CD4-positive, alpha-beta T cell treated with Interleukin-15 for 4 hours (primary cell): ENCODE measurements at regions not wholly inside any gene's neighbourhood (a gene's known extent, or its start where the extent isn't known, plus 50 kb on each side); places are given as distances from the start of the nearest gene placed in this dataset.

ENCODE experiments used
- DNase-seq: peaks from one replicate; pipeline ENCODE4 v3.0.0-alpha.2; 2020; ENCODE audit warnings: low spot score

DNA sequence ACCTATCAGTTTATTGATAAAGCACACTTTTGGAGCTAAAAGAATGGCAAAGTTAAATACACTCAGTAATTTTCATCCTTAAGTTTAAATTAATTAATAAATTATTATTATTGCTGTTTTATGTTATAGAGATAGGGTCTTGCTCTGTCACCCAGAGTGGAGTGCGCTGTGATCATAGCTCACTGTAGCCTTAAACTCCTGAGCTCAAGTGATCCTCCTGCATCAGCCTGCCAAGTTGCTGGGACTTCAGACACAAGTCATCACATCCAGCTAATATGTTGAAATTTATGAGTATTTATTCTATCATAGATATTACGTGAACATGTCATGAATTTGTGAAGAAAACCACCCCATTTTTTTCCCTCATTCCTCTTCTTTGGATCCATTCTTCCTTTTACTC is 64.2 kb downstream of the GJA1 start:
- DNase-seq, result no peak

DNA sequence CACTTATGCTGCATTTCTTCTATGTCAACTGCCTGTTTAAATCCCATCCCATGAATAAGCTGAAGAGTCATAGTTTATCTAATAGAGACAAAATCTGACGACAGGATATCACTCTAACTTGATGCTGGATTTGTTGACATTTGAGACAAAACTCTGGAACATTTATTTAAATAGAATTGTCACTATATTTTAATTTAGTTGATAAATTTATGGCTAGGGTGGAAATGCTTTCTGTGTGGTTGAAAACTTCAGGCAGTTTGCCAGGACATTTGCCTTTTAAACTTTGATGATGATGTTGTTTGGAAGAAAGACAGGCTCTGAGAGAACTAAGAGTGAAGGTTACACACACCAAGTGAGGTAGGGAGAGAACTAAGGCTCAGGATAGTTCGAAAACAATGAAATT is 68.1 kb downstream of the GJA1 start:
- DNase-seq, result no peak

DNA sequence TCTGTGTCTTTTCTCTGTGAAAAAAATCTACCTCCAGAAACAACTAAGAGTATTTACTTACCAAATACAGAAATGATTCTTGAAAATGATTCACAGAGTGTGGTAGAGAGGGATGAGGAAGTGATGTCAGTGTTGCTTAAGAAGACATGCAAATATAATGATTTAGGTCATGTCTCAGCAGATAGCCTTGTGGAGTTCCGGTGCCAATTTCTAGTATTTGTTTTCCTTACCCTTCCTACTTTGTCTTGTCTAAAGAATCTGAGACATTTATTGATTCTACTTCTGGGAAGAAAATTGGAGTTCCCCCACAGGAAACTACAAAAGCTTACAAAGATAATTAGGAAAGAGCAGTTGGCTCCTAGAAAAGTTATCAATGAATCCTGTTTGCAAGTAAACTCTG is 68.8 kb downstream of the GJA1 start:
- no peak for DNase-seq

DNA sequence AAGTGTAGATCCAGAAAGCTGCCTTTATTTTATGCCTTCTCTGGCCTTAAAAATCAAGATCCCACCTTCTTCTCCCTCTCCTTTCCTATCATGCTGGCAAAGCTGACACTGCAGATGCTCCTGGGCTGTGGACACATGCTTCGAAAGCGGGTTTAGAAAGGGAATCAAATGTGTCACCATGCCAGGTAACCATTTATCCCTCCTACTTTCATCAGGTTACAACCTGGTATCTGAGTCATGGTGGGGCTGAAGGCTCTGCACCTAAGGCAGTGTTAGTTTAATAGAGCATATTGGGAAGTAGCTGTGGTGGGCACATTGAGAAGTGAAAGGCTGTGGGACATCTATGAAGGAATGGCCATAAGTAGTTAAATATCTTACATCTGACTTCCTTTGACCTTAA is 69.8 kb downstream of the GJA1 start:
- no peak for DNase-seq

DNA sequence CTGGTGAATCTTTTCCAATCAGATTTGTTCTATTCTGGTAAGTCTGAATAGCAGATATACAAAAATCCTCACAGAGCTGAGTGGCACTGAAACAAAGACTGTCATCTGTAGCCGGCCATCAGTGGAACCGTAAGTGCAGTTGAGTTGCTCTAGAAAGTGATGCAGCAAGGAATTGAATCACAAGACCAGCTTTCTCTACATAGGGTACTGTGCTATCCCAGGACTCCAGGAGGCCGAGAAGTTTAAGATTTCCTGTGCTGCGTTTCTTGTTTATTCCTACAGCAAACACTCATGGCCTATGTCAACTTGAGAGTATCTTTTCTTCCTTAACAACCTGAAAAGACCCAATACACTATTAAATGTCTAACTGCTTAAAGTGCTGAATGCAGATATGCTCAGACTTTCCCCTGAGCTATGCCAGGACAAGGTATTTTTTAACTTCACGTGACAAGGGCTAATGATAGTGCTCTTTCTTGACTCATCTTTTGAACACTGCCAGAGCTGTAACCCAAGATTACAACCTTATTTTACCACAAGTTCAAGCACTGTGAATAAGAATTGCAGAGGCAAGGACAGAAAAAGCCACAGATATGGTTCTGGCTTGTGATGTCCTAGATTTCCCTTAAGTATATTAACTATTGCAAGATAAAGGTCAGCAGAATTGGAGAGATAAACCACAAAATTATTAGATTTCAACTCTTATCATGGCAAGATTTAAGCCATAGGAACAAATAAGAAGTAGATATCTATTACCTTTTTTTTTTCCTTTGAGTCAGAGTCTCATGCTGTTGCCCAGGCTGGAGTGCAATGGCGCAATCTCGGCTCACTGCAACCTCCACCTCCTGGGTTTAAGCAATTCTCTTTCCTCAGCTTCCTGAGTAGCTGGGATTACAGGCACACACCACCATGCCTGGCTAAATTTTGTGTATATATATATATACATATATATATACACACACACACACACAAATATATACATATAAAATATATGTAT is 71.6 kb downstream of the GJA1 start:
- no peak for DNase-seq

DNA sequence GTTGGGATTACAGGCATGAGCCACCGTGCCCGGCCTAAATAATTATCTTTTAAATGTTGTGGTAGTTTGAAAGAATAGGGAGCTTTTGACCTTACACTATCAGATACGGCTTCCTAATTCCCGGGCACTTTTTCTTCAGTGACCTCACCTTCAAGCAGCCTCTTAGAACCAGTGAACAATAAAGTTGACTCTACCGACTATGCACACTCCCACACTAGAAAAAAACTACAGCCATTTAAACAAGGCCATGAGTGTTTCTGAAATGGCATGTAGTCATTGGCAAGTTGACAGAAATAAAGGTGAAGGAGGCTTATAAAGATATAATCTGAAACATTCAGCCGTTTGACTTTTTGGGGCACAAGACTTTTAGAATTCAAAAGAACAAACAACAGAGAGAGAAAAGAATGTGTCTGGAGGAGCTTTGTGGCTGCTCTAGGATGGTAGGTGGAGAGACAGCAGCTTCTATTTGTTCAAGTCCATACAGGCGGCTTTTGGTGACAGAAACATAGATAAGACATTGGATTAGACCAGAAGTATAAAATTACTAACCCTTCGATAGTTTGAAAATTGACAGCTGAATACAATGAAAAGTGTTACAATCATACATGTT is 75.2 kb downstream of the GJA1 start:
- DNase-seq, result no peak

DNA sequence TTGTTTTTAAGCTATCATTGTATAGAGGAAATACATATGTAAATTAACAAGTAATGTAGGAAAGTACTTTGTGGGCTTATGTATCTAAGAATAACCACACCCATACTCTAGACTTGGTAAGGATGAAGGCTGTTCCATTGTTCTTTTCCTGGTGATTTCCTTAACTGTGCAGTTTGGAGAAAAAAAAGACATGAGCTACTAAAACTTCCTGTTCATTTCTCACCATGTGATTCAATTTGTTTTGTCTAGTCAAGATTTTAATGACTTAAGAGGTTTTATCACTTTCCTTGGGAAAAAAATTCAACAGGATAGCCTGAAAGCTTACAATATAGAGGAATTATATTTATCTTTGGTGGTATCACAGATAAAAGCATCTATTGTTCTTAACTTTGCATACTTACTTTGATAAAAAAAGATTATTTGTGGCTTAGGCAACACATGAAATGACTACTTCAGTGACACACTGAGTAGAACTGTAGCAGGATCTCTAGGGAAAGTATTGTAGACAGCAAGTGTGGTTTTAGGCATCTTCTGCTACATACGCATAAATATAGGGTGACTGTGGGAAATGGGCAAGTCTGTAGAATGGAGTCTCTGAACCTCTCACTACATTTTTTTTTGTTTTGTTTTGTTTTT is 80.3 kb downstream of the GJA1 start:
- no peak for DNase-seq

DNA sequence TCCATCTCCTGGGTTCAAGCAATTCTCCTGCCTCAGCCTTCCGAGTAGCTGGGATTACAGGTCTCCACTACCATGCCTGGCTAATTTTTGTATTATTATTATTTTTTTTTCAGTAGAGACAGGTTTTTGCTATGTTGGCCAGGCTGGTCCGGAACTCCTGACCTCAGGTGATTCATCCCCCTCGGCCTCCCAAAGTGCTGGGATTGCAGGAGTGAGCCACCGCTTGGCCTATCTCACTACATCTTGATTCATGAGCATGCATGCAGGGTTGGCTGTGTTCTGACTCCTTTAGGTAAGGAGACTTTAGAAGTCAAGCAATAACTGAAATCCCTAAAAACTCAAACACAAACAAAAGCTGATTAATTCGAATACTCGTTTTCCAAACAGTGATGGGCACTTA is 80.9 kb downstream of the GJA1 start:
- DNase-seq, result no peak

DNA sequence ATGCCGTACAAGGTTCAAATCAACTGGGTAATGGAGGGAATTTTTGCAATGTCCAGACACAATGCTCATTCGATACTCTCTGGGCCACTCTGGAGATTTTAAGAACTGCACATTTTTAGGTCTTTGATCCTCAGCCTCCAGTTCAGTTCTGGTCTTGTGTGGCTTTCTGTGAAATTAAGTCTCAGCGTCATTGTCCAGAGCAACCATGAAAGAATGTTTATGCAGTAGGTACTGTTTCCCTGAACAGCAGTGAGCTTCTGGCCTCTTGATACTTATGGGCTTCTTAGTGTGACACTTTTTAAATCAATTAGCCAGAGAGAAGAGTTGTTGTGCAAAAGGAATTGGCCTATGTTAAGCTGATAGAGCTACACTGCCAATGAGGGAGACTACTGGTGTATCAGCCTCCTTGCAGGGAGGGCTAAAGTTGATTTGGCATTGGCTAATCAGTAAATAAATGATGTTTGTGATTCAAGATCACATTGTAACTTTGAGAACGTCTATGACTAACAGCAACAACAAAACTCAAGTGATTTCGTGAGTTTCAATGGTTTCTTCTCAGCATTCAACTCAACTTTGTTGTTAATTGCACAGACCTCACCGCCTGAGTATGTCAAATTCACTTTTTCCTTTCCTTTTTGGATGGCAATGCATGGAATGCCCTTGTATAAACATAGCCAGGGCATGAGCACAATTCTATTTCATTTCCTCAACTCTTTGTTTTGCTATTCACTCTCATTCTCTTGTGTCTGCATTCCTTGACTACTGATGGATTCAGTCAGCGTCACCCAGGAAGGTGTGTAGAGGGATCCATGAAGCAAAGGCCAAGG is 85.1 kb downstream of the GJA1 start:
- no peak for DNase-seq

DNA sequence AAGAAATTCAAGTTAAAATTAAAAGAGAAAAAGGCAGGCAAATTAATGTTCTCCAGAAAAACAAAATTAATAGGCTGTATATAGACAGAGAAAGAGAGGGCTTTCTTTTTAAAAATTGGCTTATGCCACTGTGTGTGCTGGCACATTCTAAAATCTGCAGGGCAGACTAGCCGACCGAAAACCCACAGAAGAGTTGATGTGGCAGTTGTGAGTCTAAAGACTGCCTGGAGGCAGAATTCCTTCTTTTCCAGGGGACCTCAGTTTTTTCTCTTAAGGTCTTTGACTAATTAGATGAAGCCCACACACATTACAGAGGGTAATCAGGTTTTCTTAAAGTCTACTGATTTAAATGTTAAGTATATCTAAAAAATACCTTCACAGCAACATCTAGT is 85.7 kb downstream of the GJA1 start:
- no peak for DNase-seq

DNA sequence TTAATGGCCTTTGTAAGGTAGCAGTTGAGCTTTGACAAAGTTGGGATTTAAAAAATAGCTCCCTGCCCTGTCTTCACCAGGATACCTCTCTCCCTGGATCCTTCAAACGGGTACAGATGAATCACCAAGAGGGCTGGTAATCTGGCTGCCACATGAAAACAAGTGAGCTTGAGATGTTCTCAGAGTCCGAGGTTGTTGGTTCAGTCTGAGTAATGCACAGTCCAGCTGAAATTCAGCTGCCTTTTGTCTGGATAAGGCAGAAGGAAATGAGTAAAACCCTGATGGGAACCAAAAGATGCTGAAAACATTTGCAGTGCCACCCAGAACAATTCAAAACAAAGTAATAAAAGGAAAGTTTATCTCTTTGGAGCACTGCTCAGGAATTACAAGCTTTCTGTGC is 86.8 kb downstream of the GJA1 start:
- DNase-seq, result no peak

DNA sequence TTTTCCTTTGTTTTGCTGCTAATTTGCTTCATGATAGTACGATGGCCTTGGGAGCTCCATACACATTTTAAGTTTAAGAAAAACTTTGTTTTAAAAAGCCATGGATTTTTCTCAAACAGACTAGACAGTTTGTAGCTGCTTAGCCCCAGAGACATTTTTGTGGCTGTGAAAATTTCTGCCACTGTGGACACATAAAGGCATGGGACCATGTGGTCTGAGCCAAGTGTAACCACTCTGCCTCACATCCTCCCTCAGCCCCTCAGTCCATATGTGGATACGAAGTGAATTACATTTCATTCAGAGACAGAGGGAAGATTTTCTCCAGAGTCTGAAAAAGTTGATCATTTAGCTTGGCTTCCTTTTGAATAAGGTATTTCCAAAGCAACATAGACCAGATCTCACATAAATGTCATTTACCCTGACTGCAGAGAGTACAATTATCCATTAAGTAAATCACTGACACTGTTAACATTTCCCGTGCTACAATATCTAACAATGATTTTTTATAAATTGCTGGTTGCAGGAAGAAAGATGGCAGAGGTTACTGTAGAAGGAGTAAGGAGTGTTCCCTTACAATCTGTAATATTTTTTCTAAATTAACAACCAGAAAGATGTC is 87.4 kb downstream of the GJA1 start:
- DNase-seq, result no peak

DNA sequence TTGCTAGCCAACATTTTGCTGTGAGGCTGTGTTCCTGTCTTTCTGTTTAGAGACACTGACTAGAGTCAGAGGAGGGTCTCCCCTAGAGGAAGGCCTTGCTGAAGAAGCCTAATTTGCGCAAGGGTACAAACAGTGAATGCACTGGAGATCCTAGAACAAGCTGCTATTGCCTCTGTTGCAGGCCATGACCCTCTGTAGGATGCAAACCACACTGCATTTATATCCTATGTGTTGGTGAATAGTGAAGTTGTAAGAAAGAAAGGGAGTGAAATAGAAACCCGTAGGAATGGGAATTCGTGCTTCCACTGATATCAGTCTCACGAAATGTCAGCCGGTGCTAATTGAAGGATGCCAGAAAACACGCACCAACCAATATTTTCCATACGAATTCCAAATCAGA is 88.2 kb downstream of the GJA1 start:
- no peak for DNase-seq

DNA sequence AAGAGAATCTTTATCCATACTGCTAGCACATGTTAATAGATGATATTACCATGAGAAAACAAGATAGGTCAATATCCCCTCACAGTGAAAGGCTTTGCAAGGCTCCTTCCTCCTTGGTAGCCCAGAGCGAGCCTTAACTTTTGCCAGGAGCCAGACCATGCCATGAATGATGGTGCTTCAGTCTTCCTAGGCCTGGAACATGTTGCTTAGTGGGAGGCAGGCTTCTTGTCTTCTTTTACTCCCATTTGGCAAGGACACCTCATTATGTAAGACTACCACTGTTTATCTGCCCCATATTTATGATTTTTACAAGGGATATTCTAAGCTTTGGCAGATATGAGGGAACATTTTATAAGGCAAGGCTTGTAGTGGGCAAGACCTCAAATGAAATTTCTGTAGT is 90.8 kb downstream of the GJA1 start:
- DNase-seq, result no peak

DNA sequence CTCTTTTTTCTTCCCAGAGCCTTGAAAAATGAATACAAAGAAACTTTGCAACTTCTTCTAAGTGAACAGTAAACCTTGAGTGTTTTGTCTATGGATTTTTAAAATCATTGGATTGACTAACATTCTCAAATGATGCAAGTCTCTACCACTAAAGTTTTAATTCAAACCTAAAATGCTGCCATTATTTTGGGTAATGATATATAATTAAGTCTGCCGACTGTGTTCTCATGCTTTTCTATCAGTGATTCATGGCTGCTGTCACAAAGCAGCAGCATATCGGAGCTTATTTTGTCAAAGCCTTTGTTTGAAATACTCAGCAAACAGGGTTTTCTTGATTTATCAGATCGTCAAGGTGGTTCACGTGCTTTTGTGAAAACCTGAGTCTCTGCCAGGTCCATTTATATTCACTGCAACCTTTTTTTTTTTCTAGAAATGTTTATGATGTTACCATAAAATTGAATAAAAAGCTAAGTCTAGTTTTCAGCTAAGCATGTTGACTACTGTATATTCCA is 96.3 kb downstream of the GJA1 start:
- DNase-seq, result no peak

DNA sequence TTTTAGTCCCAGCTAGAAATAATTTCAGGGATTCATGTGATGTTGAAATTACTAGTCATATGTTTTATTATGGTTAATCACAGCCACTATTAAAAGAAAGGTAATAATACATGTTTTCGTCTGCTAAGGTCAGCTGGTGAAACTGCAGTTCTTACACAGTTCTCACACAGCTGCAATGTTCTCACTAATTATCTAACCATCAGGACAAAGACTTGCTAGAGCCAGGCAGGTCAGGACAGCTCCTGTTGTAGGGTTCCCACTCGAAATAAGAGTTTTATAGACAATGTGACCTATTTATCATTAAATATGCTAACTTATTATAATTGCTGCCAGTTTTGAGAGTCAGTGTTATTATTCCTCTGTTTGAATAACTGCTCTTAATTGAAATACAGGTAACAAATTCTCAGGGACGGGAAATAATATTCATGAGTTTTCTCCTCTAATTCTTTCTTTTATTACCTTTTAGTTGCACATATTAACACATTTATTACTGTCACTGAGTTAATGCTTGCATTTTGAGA is 97.9 kb downstream of the GJA1 start:
- no peak for DNase-seq

DNA sequence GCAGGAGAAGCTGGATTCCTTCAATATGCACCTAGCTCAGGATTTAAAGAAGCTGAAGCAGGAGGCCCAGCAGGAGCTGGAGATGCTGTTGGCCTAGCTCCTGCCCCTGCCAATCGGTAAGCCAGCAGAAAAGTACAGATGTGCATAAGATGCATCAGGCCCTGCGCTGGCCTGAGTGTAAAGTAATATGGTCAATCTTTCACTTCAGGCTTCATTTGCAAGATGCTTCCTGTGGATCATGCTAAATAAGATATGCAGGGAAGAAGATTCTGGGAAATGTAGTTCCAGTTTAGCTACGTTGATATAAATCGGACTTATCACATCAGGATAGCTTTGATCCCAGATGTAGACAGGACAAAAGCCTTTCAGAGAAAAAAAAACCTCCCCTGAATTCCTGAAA is 100.3 kb downstream of the GJA1 start:
- DNase-seq, result no peak

DNA sequence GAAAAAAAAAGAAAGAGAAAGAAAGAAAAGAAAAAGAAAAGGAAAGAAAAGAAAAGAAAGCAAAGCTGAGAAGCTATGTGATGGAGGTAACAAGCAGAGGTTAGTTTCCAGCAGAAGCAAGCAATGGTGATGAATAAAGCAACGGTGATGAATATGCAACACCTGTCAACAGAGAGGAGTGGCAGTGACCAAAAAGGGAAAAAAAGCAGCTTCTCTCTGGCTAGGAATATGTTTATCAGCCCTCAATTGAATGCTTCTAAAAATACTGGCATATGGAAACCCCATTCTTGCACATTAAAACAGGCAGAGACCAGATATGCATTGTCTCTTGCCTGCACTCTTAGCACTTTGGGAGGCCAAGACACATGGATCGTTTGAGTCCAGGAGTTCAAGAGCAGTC is 100.9 kb downstream of the GJA1 start:
- DNase-seq, result no peak

DNA sequence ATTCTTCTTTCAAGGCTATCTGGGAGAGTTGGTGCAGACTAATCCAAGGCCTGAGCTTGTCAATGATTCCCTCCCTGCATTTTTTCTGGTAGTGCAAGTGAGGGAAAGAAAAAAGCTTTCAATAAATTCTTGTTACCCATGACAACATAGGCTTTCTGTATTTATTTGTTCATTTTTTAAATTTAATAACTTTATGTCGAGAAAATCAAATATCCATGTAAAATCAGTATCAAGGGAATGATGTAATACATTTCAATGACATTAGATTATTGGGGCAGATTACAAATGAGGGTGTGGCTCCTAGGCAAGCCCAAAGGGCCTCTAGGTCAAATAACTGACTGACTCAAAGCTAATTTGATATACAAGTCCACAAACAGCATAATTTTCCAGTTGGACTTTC is 104.0 kb downstream of the GJA1 start:
- no peak for DNase-seq

DNA sequence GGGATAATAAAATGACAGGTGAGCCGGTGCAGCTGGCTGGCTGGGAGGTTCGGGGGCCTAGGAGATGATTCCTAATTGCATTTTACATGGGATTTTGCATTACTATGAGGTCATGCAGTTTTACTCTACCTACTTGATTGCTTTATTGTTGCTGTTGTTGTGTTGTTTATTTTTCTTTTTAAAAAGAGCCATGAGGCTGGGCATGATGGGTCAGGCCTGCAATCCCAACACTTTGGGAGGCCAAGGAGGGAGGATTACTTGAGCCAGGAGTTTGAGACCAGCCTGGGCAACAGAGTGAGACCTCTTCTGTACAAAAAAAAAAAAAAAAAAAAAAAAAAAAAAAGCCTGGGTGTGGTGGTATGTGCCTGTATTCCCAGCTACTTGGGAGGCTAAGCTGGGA is 104.8 kb downstream of the GJA1 start:
- DNase-seq, result no peak

DNA sequence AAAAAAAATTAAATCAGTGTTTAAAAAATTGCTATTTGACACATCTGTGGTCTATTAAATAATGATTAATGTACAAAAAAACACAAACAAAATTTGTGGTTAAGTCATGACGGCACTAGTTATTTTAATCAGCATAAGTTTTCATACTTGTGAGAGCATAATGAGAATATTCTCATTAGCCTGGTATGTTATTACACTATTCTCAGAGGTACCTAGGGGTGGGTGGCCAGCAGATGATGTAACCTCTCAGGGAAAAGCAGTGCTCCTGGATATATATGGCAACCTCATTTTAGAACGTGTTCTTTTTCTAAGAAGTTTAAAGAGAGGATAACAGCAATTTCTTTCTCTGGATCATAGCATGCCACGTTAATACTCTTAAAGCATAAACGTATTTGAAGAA is 109.2 kb downstream of the GJA1 start:
- no peak for DNase-seq
